ENCODE measurements at regions not wholly inside any gene's neighbourhood (a gene's known extent, or its start where the extent isn't known, plus 50 kb on each side); places are given as distances from the start of the nearest gene placed in this dataset.

- no peak for DNase-seq (ENCODE audit: low spot score)
- no peak for ATAC-seq
These were observed 596.3 kb downstream of the ZIC1 start for GRCh38 chr3:148005456-148005855.

- DNase-seq (ENCODE audit: low spot score), result no peak
- no peak for ATAC-seq
These were observed 597.3 kb downstream of the ZIC1 start for GRCh38 chr3:148006508-148006907.

- DNase-seq (ENCODE audit: low spot score) (no peak), ATAC-seq (no peak)
These were observed 599.4 kb downstream of the ZIC1 start for GRCh38 chr3:148008591-148008990.

GRCh38 chr3:148020861-148021260 is 611.7 kb downstream of the ZIC1 start:
- no peak for ATAC-seq
- DNase-seq (ENCODE audit: low spot score), result no peak

- ATAC-seq (no peak), DNase-seq (ENCODE audit: low spot score) (no peak)
These were observed 612.2 kb downstream of the ZIC1 start for GRCh38 chr3:148021381-148021780.

GRCh38 chr3:148023994-148024393 is 614.8 kb downstream of the ZIC1 start:
- DNase-seq (ENCODE audit: low spot score) (no peak), ATAC-seq (no peak)

- DNase-seq (ENCODE audit: low spot score) (no peak), ATAC-seq (no peak)
These were observed 616.9 kb downstream of the ZIC1 start for GRCh38 chr3:148026009-148026588.

- ATAC-seq (no peak), DNase-seq (ENCODE audit: low spot score) (no peak)
These were observed 621.8 kb downstream of the ZIC1 start for GRCh38 chr3:148030975-148031374.

- no peak for DNase-seq (ENCODE audit: low spot score)
- no peak for ATAC-seq
These were observed 625.2 kb downstream of the ZIC1 start for GRCh38 chr3:148034353-148034752.

GRCh38 chr3:148036331-148036876 is 627.2 kb downstream of the ZIC1 start:
- DNase-seq (ENCODE audit: low spot score) (no peak), ATAC-seq (no peak)

- DNase-seq (ENCODE audit: low spot score), result no peak
- no peak for ATAC-seq
These were observed 633.7 kb downstream of the ZIC1 start for GRCh38 chr3:148042663-148043445.

GRCh38 chr3:148044151-148044550 is 635.0 kb downstream of the ZIC1 start:
- ATAC-seq (no peak), DNase-seq (ENCODE audit: low spot score) (no peak)

GRCh38 chr3:148054999-148055398 is 642.7 kb upstream of the AGTR1 start:
- no peak for DNase-seq (ENCODE audit: low spot score)
- ATAC-seq, result no peak

GRCh38 chr3:148062590-148062989 is 635.1 kb upstream of the AGTR1 start:
- no peak for ATAC-seq
- no peak for DNase-seq (ENCODE audit: low spot score)

GRCh38 chr3:148066802-148067201 is 630.9 kb upstream of the AGTR1 start:
- no peak for ATAC-seq
- no peak for DNase-seq (ENCODE audit: low spot score)

GRCh38 chr3:148068466-148068865 is 629.2 kb upstream of the AGTR1 start:
- ATAC-seq, result no peak
- no peak for DNase-seq (ENCODE audit: low spot score)

- ATAC-seq, result no peak
- no peak for DNase-seq (ENCODE audit: low spot score)
These were observed 627.7 kb upstream of the AGTR1 start for GRCh38 chr3:148070041-148070440.

GRCh38 chr3:148073721-148074456 is 623.8 kb upstream of the AGTR1 start:
- DNase-seq (ENCODE audit: low spot score) (no peak), ATAC-seq (no peak)

GRCh38 chr3:148074946-148075345 is 622.8 kb upstream of the AGTR1 start:
- ATAC-seq (no peak), DNase-seq (ENCODE audit: low spot score) (no peak)

GRCh38 chr3:148075771-148076716 is 621.7 kb upstream of the AGTR1 start:
- ATAC-seq, result peak; percentile 87
- DNase-seq (ENCODE audit: low spot score), result no peak
